Thymus (tissue), 11 donors: ENCODE measurements at regions not wholly inside any gene's neighbourhood (a gene's known extent, or its start where the extent isn't known, plus 50 kb on each side); places are given as distances from the start of the nearest gene placed in this dataset.

Source experiments
- DNase-seq, 9 donors: peaks; one replicate each; pipeline ENCODE4 v3.0.0-alpha.2; 2013; ENCODE audit warnings: low spot score in 9 of 9, low read depth in 6 of 9, missing footprints in 1 of 9
- H3K27ac ChIP-seq, 2 donors: one replicate each; pipeline ENCODE4 v1.5.1; 2013; ENCODE audit warnings: control low read depth in 1 of 2, low read depth in 1 of 2, low read length in 1 of 2, mild to moderate bottlenecking in 1 of 2, moderate library complexity in 1 of 2
- H3K27me3 ChIP-seq, 2 donors: one replicate each; pipeline ENCODE4 v1.5.1; 2013; ENCODE audit warnings: low read length in 1 of 2; ENCODE audit not compliant: control insufficient read depth in 2 of 2, insufficient read depth in 1 of 2
- H3K36me3 ChIP-seq, 2 donors: one replicate each; pipeline ENCODE4 v1.5.1; 2013; ENCODE audit warnings: low read length in 1 of 2, mild to moderate bottlenecking in 1 of 2, moderate library complexity in 1 of 2; ENCODE audit not compliant: control insufficient read depth in 2 of 2, insufficient read depth in 2 of 2
- H3K4me1 ChIP-seq, 2 donors: one replicate each; pipeline ENCODE4 v1.5.1; 2013; ENCODE audit warnings: low read length in 2 of 2; ENCODE audit not compliant: control insufficient read depth in 2 of 2, insufficient read depth in 2 of 2
- H3K4me3 ChIP-seq, 2 donors: one replicate each; pipeline ENCODE4 v1.5.1; 2013; ENCODE audit warnings: low read length in 2 of 2, control low read depth in 1 of 2, mild to moderate bottlenecking in 1 of 2
- H3K9me3 ChIP-seq, 2 donors: one replicate each; pipeline ENCODE4 v1.5.1; 2013; ENCODE audit warnings: low read length in 1 of 2, mild to moderate bottlenecking in 1 of 2; ENCODE audit not compliant: control insufficient read depth in 2 of 2, insufficient read depth in 1 of 2
- WGBS: extraction: QIAGEN DNeasy Blood & Tissue Kit; methylation state at CpG from one replicate; pipeline ENCODE4 v1.1.7; 2013; 5-methylcytosine and 5-hydroxymethylcytosine counted together
- donor health status: healthy.

- Histone ChIP-seq H3K4me3 (no peak overlapping the region), H3K27ac (no peak overlapping the region), H3K4me1 (no peaks in the 10 kb centered on the region), H3K36me3 (no peaks in the 10 kb centered on the region), H3K9me3 (no peaks in the 10 kb centered on the region), H3K27me3 (no peaks in the 10 kb centered on the region)
- DNase-seq, result no peak
Observed at GRCh38 chr4:31338000-31338399, 617.8 kb downstream of the PCDH7 start.

- Histone ChIP-seq H3K4me1 (no peaks in the 10 kb centered on the region), H3K27me3 (no peaks in the 10 kb centered on the region), H3K27ac (no peak overlapping the region), H3K36me3 (no peaks in the 10 kb centered on the region), H3K9me3 (no peaks in the 10 kb centered on the region), H3K4me3 (no peak overlapping the region)
- 81% methylated on average over 4 of the region's 4 CpGs for WGBS
- no peak for DNase-seq
Observed at GRCh38 chr4:31341601-31342359, 621.6 kb downstream of the PCDH7 start.

DNA sequence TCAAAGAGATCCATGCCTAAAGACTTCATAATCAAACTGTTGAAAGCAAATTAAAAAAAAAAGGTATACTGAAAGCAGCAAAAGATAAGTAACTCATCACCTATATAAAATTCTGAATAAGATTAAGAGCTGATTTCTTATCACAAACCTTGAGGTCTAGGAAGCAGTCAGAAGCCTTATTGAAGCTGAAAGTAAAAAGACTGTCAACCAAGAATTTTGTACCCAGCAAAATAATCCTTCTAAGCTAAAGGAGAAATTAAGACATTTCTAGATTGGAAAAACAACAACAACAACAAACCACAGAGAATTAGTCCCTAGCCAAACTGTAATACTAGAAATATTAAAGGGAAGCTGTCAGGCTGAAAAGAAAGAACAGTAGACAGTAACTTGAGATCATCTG lies 622.9 kb downstream of the PCDH7 start:
- H3K9me3 ChIP-seq, result no peaks in the 10 kb centered on the region
- H3K36me3 ChIP-seq, result no peaks in the 10 kb centered on the region
- H3K4me1 ChIP-seq, result no peaks in the 10 kb centered on the region
- H3K27ac ChIP-seq, result no peak overlapping the region
- no peak overlapping the region for H3K4me3 ChIP-seq
- no peaks in the 10 kb centered on the region for H3K27me3 ChIP-seq
- DNase-seq, result no peak

GRCh38 chr4:31349907-31350306 lies 629.7 kb downstream of the PCDH7 start:
- H3K27ac ChIP-seq, result no peak overlapping the region
- WGBS, result 45% methylated on average over 1 of the region's 1 CpG

DNA sequence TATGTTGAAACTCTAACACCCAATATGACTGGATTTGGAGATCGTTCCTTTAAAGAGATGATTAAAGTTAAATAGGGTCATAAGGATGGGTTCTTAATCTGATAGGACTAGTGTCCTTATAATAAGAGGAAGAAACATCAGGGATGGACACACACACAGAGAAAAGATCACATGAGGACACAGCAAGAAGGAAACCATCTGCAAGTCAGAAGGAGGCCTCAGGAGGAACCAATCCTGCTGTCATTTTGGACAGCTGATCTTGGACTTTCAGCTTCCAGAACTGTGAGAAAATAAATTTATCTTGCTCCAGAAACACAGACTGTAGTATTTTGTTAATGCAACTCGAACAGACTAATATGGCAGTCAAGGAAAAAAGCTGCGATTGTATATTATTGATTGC lies 631.5 kb downstream of the PCDH7 start:
- no peaks in the 10 kb centered on the region for H3K36me3 ChIP-seq
- H3K4me3 ChIP-seq, result no peak overlapping the region
- 77% methylated on average over 3 of the region's 3 CpGs for WGBS
- no peak overlapping the region for H3K27ac ChIP-seq
- no peak for DNase-seq
- H3K27me3 ChIP-seq, result no peaks in the 10 kb centered on the region
- no peaks in the 10 kb centered on the region for H3K4me1 ChIP-seq
- no peaks in the 10 kb centered on the region for H3K9me3 ChIP-seq

More at GRCh38 chr4:31349907-31350306, 629.7 kb downstream of the PCDH7 start:
- H3K4me3 ChIP-seq, result no peak overlapping the region
- DNase-seq, result no peak
- no peaks in the 10 kb centered on the region for H3K9me3 ChIP-seq
- H3K27me3 ChIP-seq, result no peaks in the 10 kb centered on the region
- no peaks in the 10 kb centered on the region for H3K4me1 ChIP-seq
- H3K36me3 ChIP-seq, result no peaks in the 10 kb centered on the region

GRCh38 chr4:31356839-31357238 lies 636.7 kb downstream of the PCDH7 start:
- DNase-seq, result no peak
- no peaks in the 10 kb centered on the region for H3K4me1 ChIP-seq
- WGBS, result 96% methylated on average over 1 of the region's 1 CpG

DNA sequence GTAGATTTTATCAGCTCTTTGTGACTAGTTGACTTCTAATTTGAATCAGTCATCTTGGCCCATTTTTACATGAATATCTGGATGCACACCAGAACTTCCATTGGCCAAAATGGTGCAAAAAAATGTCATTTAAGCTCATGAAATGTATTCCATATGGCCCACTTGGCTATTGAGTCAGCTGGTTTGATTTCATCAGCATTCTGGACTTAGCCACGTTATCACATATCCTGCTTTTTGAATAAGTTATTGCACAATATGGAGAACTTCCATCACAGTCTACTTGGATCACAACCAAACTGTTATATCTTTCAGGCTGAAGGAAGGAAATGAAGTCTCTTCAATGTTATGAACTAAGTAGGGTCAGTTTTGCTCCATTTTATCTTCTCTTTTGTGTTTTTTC lies 640.6 kb downstream of the PCDH7 start:
- H3K9me3 ChIP-seq, result no peaks in the 10 kb centered on the region
- DNase-seq, result no peak
- no peaks in the 10 kb centered on the region for H3K4me1 ChIP-seq
- no peaks in the 10 kb centered on the region for H3K27me3 ChIP-seq
- H3K27ac ChIP-seq, result no peak overlapping the region
- WGBS, result 68% methylated on average over 1 of the region's 1 CpG
- no peaks in the 10 kb centered on the region for H3K36me3 ChIP-seq
- H3K4me3 ChIP-seq, result no peak overlapping the region

More at GRCh38 chr4:31356839-31357238, 636.7 kb downstream of the PCDH7 start:
- H3K27me3 ChIP-seq, result no peaks in the 10 kb centered on the region
- no peaks in the 10 kb centered on the region for H3K9me3 ChIP-seq
- H3K4me3 ChIP-seq, result no peak overlapping the region
- H3K36me3 ChIP-seq, result no peaks in the 10 kb centered on the region
- H3K27ac ChIP-seq, result no peak overlapping the region

DNA sequence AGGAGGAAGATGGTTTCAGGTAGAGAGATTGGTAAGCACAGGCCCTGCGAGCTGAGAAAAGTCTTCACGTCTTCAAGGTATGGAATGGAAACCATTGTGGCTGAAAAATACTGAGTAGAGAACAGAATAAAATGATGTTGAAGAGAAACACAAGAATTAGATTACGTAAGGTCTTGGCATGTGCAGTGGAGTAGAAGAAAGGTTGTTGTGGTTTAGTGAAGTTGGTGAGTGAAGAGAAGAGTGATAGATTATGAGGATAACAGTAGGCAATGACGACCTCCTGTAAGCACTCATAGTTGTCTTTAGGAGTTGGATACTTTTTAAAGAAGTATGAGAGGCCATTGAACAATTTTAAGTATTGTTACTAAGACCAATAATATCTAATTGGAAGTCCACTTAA lies 642.6 kb downstream of the PCDH7 start:
- Histone ChIP-seq H3K27ac (no peak overlapping the region), H3K4me3 (no peak overlapping the region), H3K4me1 (no peaks in the 10 kb centered on the region), H3K27me3 (no peaks in the 10 kb centered on the region), H3K36me3 (no peaks in the 10 kb centered on the region), H3K9me3 (no peaks in the 10 kb centered on the region)
- WGBS, result 93% methylated on average over 4 of the region's 4 CpGs
- DNase-seq, result no peak

- no peak for DNase-seq
- Histone ChIP-seq H3K27me3 (no peaks in the 10 kb centered on the region), H3K9me3 (no peaks in the 10 kb centered on the region), H3K4me3 (no peak overlapping the region), H3K36me3 (no peaks in the 10 kb centered on the region), H3K27ac (no peak overlapping the region), H3K4me1 (no peaks in the 10 kb centered on the region)
- 86% methylated on average over 6 of the region's 6 CpGs for WGBS
Observed at GRCh38 chr4:31365006-31365690, 645.0 kb downstream of the PCDH7 start.
